WERI-Rb-1 (cell line): ENCODE measurements at regions not wholly inside any gene's neighbourhood (a gene's known extent, or its start where the extent isn't known, plus 50 kb on each side); places are given as distances from the start of the nearest gene placed in this dataset.

ENCODE experiments used
- DNase-seq: peaks from one replicate; pipeline ENCODE4 v3.0.0-alpha.2; 2020
- H3K27ac ChIP-seq: fragments of 250-450 bp; sonication (Bioruptor Pico); 2 replicates; pipeline ENCODE4 v1.5.1; 2020; ENCODE audit warnings: mild to moderate bottlenecking, moderate library complexity
- H3K27me3 ChIP-seq: fragments of 250-450 bp; sonication (Bioruptor Pico); 2 replicates; pipeline ENCODE4 v1.5.1; 2021; ENCODE audit warnings: mild to moderate bottlenecking, low read depth, moderate library complexity; ENCODE audit not compliant: insufficient read depth, severe bottlenecking
- H3K36me3 ChIP-seq: fragments of 250-450 bp; sonication (Bioruptor Pico); 2 replicates; pipeline ENCODE4 v1.5.1; 2020; ENCODE audit warnings: mild to moderate bottlenecking, moderate library complexity
- H3K4me3 ChIP-seq: 2 replicates; pipeline ENCODE4 v1.5.1; 2011; ENCODE audit warnings: low read depth, mild to moderate bottlenecking, control low read depth, low read length
- H3K9me3 ChIP-seq: fragments of 250-450 bp; sonication (Bioruptor Pico); 2 replicates; pipeline ENCODE4 v1.5.1; 2021; ENCODE audit warnings: mild to moderate bottlenecking, moderate library complexity; ENCODE audit not compliant: severe bottlenecking
- TF ChIP-seq, protein P1 (sequence below): IDR thresholded peaks from 2 replicates; pipeline ENCODE4 v1.5.1; 2011; ENCODE audit warnings: low read depth, mild to moderate bottlenecking, control low read depth, inconsistent platforms, low read length

- Histone ChIP-seq H3K9me3 (no peaks in the 10 kb centered on the region), H3K27ac (no peak overlapping the region), H3K36me3 (no peaks in the 10 kb centered on the region), H3K27me3 (no peaks in the 10 kb centered on the region), H3K4me3 (no peak overlapping the region)
- TF ChIP-seq, protein P1, sequence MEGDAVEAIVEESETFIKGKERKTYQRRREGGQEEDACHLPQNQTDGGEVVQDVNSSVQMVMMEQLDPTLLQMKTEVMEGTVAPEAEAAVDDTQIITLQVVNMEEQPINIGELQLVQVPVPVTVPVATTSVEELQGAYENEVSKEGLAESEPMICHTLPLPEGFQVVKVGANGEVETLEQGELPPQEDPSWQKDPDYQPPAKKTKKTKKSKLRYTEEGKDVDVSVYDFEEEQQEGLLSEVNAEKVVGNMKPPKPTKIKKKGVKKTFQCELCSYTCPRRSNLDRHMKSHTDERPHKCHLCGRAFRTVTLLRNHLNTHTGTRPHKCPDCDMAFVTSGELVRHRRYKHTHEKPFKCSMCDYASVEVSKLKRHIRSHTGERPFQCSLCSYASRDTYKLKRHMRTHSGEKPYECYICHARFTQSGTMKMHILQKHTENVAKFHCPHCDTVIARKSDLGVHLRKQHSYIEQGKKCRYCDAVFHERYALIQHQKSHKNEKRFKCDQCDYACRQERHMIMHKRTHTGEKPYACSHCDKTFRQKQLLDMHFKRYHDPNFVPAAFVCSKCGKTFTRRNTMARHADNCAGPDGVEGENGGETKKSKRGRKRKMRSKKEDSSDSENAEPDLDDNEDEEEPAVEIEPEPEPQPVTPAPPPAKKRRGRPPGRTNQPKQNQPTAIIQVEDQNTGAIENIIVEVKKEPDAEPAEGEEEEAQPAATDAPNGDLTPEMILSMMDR = no peak
- DNase-seq = no peak
Observed at GRCh38 chr3:176302271-176302670, 895.0 kb downstream of the TBL1XR1 start.

GRCh38 chr3:176296066-176296597, 901.1 kb downstream of the TBL1XR1 start:
- DNase-seq = no peak
- no peaks in the 10 kb centered on the region for H3K27me3 ChIP-seq
- H3K36me3 ChIP-seq = no peaks in the 10 kb centered on the region
- H3K27ac ChIP-seq = no peak overlapping the region
- no peak overlapping the region for H3K4me3 ChIP-seq
- TF ChIP-seq, protein P1 = no peak
- H3K9me3 ChIP-seq = no peaks in the 10 kb centered on the region

DNA sequence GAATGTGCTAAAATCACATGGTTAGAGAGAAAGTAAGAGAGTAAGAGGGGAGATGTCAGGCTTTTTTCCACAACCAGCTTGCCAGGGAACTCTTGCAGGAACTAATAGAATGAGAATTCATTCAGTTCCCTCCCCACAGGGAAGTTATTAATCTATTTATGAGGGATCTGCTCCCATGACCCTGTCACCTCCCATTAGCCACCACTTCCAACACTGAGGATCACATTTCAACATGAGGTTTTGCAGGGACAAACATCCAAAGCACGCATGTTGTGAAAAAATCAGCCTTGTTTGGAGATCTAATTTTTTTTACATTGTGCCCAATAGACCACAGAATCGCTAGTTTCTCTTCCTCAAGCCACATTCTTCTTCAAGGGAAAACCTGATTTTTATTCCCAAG, 904.0 kb downstream of the TBL1XR1 start:
- Histone ChIP-seq H3K27ac (no peak overlapping the region), H3K9me3 (no peaks in the 10 kb centered on the region), H3K4me3 (no peak overlapping the region), H3K27me3 (no peaks in the 10 kb centered on the region), H3K36me3 (no peaks in the 10 kb centered on the region)
- TF ChIP-seq, protein P1 = no peak
- no peak for DNase-seq

GRCh38 chr3:176286476-176287085, 910.7 kb downstream of the TBL1XR1 start:
- no peak overlapping the region for H3K4me3 ChIP-seq
- no peaks in the 10 kb centered on the region for H3K36me3 ChIP-seq
- TF ChIP-seq, protein P1 = no peak
- DNase-seq = no peak
- H3K27me3 ChIP-seq = no peaks in the 10 kb centered on the region
- no peak overlapping the region for H3K27ac ChIP-seq
- H3K9me3 ChIP-seq = no peaks in the 10 kb centered on the region

GRCh38 chr3:176275538-176275937, 921.7 kb downstream of the TBL1XR1 start:
- TF ChIP-seq, protein P1 = no peak
- Histone ChIP-seq H3K27ac (no peak overlapping the region), H3K36me3 (no peaks in the 10 kb centered on the region), H3K4me3 (no peak overlapping the region), H3K9me3 (no peaks in the 10 kb centered on the region), H3K27me3 (no peaks in the 10 kb centered on the region)
- DNase-seq = no peak

DNA sequence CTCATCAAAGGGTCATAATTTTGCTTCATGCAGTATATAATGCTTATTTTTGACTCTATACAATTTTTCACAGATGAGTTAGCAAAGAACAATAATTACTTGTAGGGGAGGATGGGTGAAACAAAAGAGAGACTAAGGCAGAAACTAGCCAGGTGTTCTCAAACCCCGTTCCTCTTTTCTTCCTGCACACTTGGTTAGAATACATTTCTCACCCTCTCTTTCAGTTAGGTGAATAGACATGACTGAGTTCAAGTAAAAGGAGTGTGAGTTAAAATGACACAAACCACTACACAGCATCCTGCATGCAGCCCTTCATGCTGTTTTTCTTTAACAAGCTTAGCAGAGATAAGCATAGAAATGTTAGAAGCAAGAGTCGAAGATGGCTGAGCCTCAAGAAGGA, 922.2 kb downstream of the TBL1XR1 start:
- H3K27ac ChIP-seq = no peak overlapping the region
- no peak for DNase-seq

More for the DNA sequence above, 922.2 kb downstream of the TBL1XR1 start:
- H3K4me3 ChIP-seq = no peak overlapping the region
- H3K36me3 ChIP-seq = no peaks in the 10 kb centered on the region
- H3K9me3 ChIP-seq = no peaks in the 10 kb centered on the region
- H3K27me3 ChIP-seq = no peaks in the 10 kb centered on the region
- TF ChIP-seq, protein P1 = no peak
